ENCODE measurements at regions not wholly inside any gene's neighbourhood (a gene's known extent, or its start where the extent isn't known, plus 50 kb on each side); places are given as distances from the start of the nearest gene placed in this dataset.

GRCh38 chr2:40507432-40507831 lies 55.5 kb upstream of the SLC8A1 start:
- in situ Hi-C loops (cut with MboI; ENCODE audit: low sequenced_read_pairs, unreplicated experiment) = no loop called here
- no peak for TF ChIP-seq CTCF (IDR thresholded peaks at IDR 0.05; ENCODE audit: borderline replicate concordance, control extremely low read depth, extremely low read depth, insufficient read depth, missing control alignments)
- DNase-seq (ENCODE audit: low spot score) = peak; percentile 12

GRCh38 chr2:40510304-40510703 lies 58.4 kb upstream of the SLC8A1 start:
- DNase-seq (ENCODE audit: low spot score) = no peak
- TF ChIP-seq CTCF (IDR thresholded peaks at IDR 0.05; ENCODE audit: borderline replicate concordance, control extremely low read depth, extremely low read depth, insufficient read depth, missing control alignments) = no peak
- in situ Hi-C loops (cut with MboI; ENCODE audit: low sequenced_read_pairs, unreplicated experiment) = no loop called here

- DNase-seq (ENCODE audit: low spot score) = no peak
- TF ChIP-seq CTCF (IDR thresholded peaks at IDR 0.05; ENCODE audit: borderline replicate concordance, control extremely low read depth, extremely low read depth, insufficient read depth, missing control alignments) = no peak
- in situ Hi-C loops (cut with MboI; ENCODE audit: low sequenced_read_pairs, unreplicated experiment) = no loop called here
Observed at GRCh38 chr2:40511661-40512213, 59.8 kb upstream of the SLC8A1 start.

GRCh38 chr2:40512256-40512655 lies 60.4 kb upstream of the SLC8A1 start:
- no peak for DNase-seq (ENCODE audit: low spot score)
- in situ Hi-C loops (cut with MboI; ENCODE audit: low sequenced_read_pairs, unreplicated experiment) = no loop called here
- TF ChIP-seq CTCF (IDR thresholded peaks at IDR 0.05; ENCODE audit: borderline replicate concordance, control extremely low read depth, extremely low read depth, insufficient read depth, missing control alignments) = no peak

GRCh38 chr2:40513201-40513600 lies 61.3 kb upstream of the SLC8A1 start:
- no peak for DNase-seq (ENCODE audit: low spot score)
- in situ Hi-C loops (cut with MboI; ENCODE audit: low sequenced_read_pairs, unreplicated experiment) = no loop called here
- TF ChIP-seq CTCF (IDR thresholded peaks at IDR 0.05; ENCODE audit: borderline replicate concordance, control extremely low read depth, extremely low read depth, insufficient read depth, missing control alignments) = no peak

GRCh38 chr2:40516604-40517003 lies 64.7 kb upstream of the SLC8A1 start:
- no peak for DNase-seq (ENCODE audit: low spot score)
- no peak for TF ChIP-seq CTCF (IDR thresholded peaks at IDR 0.05; ENCODE audit: borderline replicate concordance, control extremely low read depth, extremely low read depth, insufficient read depth, missing control alignments)
- in situ Hi-C loops (cut with MboI; ENCODE audit: low sequenced_read_pairs, unreplicated experiment) = no loop called here

GRCh38 chr2:40528564-40528963 lies 76.7 kb upstream of the SLC8A1 start:
- no peak for DNase-seq (ENCODE audit: low spot score)
- in situ Hi-C loops (cut with MboI; ENCODE audit: low sequenced_read_pairs, unreplicated experiment) = no loop called here
- no peak for TF ChIP-seq CTCF (IDR thresholded peaks at IDR 0.05; ENCODE audit: borderline replicate concordance, control extremely low read depth, extremely low read depth, insufficient read depth, missing control alignments)

Measured in GM13976 (cell line).